C4-2B (cell line): ENCODE measurements at regions not wholly inside any gene's neighbourhood (a gene's known extent, or its start where the extent isn't known, plus 50 kb on each side); places are given as distances from the start of the nearest gene placed in this dataset.

Experiments used
- ZFX ChIP-seq: fragments of 450-650 bp; IDR thresholded peaks from 2 replicates; pipeline ENCODE4 v1.6.1; 2017
- TF ChIP-seq, protein P1 (sequence below): fragments of 450-650 bp; conservative IDR thresholded peaks from 2 replicates; pipeline ENCODE4 v1.5.1; 2017; ENCODE audit warnings: mild to moderate bottlenecking

GRCh38 chr10:121393522-121393921 lies 204.7 kb downstream of the FGFR2 start:
- TF ChIP-seq, protein P1, sequence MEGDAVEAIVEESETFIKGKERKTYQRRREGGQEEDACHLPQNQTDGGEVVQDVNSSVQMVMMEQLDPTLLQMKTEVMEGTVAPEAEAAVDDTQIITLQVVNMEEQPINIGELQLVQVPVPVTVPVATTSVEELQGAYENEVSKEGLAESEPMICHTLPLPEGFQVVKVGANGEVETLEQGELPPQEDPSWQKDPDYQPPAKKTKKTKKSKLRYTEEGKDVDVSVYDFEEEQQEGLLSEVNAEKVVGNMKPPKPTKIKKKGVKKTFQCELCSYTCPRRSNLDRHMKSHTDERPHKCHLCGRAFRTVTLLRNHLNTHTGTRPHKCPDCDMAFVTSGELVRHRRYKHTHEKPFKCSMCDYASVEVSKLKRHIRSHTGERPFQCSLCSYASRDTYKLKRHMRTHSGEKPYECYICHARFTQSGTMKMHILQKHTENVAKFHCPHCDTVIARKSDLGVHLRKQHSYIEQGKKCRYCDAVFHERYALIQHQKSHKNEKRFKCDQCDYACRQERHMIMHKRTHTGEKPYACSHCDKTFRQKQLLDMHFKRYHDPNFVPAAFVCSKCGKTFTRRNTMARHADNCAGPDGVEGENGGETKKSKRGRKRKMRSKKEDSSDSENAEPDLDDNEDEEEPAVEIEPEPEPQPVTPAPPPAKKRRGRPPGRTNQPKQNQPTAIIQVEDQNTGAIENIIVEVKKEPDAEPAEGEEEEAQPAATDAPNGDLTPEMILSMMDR, result no peak
- no peak for TF ChIP-seq ZFX
